PFSK-1 (cell line): ENCODE measurements at regions not wholly inside any gene's neighbourhood (a gene's known extent, or its start where the extent isn't known, plus 50 kb on each side); places are given as distances from the start of the nearest gene placed in this dataset.

Experiments
- REST ChIP-seq, 2 experiments: IDR thresholded peaks; 2 replicates each; pipeline versions ENCODE4 v1.6.1 to v1.8.0; 2011 to 2012; ENCODE audit warnings: low read depth in 2 of 2, low read length in 2 of 2, control low read depth in 1 of 2, inconsistent platforms in 1 of 2, mild to moderate bottlenecking in 1 of 2, moderate library complexity in 1 of 2; ENCODE audit not compliant: insufficient read depth in 1 of 2
- SIN3A ChIP-seq: IDR thresholded peaks from 2 replicates; pipeline ENCODE4 v1.6.1; 2012; ENCODE audit warnings: mild to moderate bottlenecking, low read length, moderate library complexity, borderline replicate concordance; ENCODE audit not compliant: insufficient read depth
- TAF1 ChIP-seq: IDR thresholded peaks from 2 replicates; pipeline ENCODE4 v1.6.1; 2012; ENCODE audit warnings: low read length, control low read depth, borderline replicate concordance; ENCODE audit not compliant: insufficient read depth

- no peak for TF ChIP-seq REST (IDR thresholded peaks at IDR 0.05; ENCODE audit: insufficient read depth in 1 of 2, low read depth in 2 of 2, low read length in 2 of 2)
- no peak for TF ChIP-seq SIN3A
- no peak for TF ChIP-seq TAF1
Observed at GRCh38 chr1:168974611-168975010, 131.9 kb upstream of the ATP1B1 start.
